ENCODE measurements at regions not wholly inside any gene's neighbourhood (a gene's known extent, or its start where the extent isn't known, plus 50 kb on each side); places are given as distances from the start of the nearest gene placed in this dataset.

GRCh38 chr15:89018207-89018606 lies 70.0 kb upstream of the ABHD2 start:
- no peak for TF ChIP-seq CTCF (IDR thresholded peaks at IDR 0.05; ENCODE audit: insufficient read depth, low read length)
- no peak for TF ChIP-seq REST (IDR thresholded peaks at IDR 0.05; ENCODE audit: insufficient replicate concordance, low read depth)
- TF ChIP-seq POLR2AphosphoS5 (IDR thresholded peaks at IDR 0.05; ENCODE audit: low read depth): no peak
- no peak for TF ChIP-seq GABPA (IDR thresholded peaks at IDR 0.05; ENCODE audit: low read depth)
- no peak for TF ChIP-seq SPI1 (IDR thresholded peaks at IDR 0.05; ENCODE audit: borderline replicate concordance, low read depth)

All from HL-60 (cell line).